Panc1 (cell line): ENCODE measurements at regions not wholly inside any gene's neighbourhood (a gene's known extent, or its start where the extent isn't known, plus 50 kb on each side); places are given as distances from the start of the nearest gene placed in this dataset.

Source experiments
- CTCF ChIP-seq: fragments of 450-650 bp; IDR thresholded peaks from 2 replicates; pipeline ENCODE4 v1.5.1; 2017; ENCODE audit warnings: mild to moderate bottlenecking
- POLR2AphosphoS5 ChIP-seq: IDR thresholded peaks from 2 replicates; pipeline ENCODE4 v1.6.1; 2012; ENCODE audit warnings: mild to moderate bottlenecking, low read depth, low read length, moderate library complexity
- REST ChIP-seq, 2 experiments: IDR thresholded peaks; 2 replicates each; pipeline ENCODE4 v1.6.1; 2011 to 2012; ENCODE audit warnings: low read depth in 2 of 2, control low read depth in 1 of 2, low read length in 1 of 2, mild to moderate bottlenecking in 1 of 2, moderate library complexity in 1 of 2; ENCODE audit not compliant: insufficient read depth in 1 of 2
- SIN3A ChIP-seq: IDR thresholded peaks from 2 replicates; pipeline ENCODE4 v1.6.1; 2012; ENCODE audit warnings: low read depth, mild to moderate bottlenecking, low read length, moderate library complexity, borderline replicate concordance; ENCODE audit not compliant: insufficient read depth
- TCF7L2 ChIP-seq: IDR thresholded peaks from 2 replicates; pipeline ENCODE4 v1.6.1; 2011; ENCODE audit warnings: mild to moderate bottlenecking, low read depth, low read length, inconsistent platforms

GRCh38 chr3:16053794-16054193, 120.7 kb upstream of the GALNT15 start:
- TF ChIP-seq TCF7L2: no peak
- TF ChIP-seq CTCF: no peak
- TF ChIP-seq POLR2AphosphoS5: no peak
- no peak for TF ChIP-seq SIN3A
- no peak for TF ChIP-seq REST (IDR thresholded peaks at IDR 0.05; ENCODE audit: insufficient read depth in 1 of 2, low read depth in 2 of 2, low read length in 1 of 2)
